Activated T-helper 1 cell treated with anti-CD3 and anti-CD28 coated beads, Interleukin-12 subunit alpha, Interleukin-12 subunit beta, Interleukin-2, Interleukin-4 antibody, amounts not matched to agents 30 ng/mL and 10 ng/mL and 1 ng/mL, durations not matched to agents 14 hours and 24 hours and 36 hours (primary cell): ENCODE measurements at regions not wholly inside any gene's neighbourhood (a gene's known extent, or its start where the extent isn't known, plus 50 kb on each side); places are given as distances from the start of the nearest gene placed in this dataset.

Source experiments
- DNase-seq: peaks from one replicate; pipeline ENCODE4 v3.0.0; 2021; ENCODE audit warnings: low spot score
- H3K27ac Mint-ChIP-seq: one replicate; pipeline ENCODE4 v1.8.0; 2021; ENCODE audit warnings: mild to moderate bottlenecking, mixed read lengths
- H3K27me3 Mint-ChIP-seq: one replicate; pipeline ENCODE4 v1.8.0; 2022; ENCODE audit warnings: mild to moderate bottlenecking, moderate library complexity, mixed read lengths; ENCODE audit not compliant: insufficient read depth
- H3K36me3 Mint-ChIP-seq: one replicate; pipeline ENCODE4 v1.8.0; 2021; ENCODE audit warnings: low read depth, mixed read lengths
- H3K4me1 Mint-ChIP-seq: one replicate; pipeline ENCODE4 v1.8.0; 2021; ENCODE audit warnings: low read depth, mixed read lengths
- H3K4me3 Mint-ChIP-seq: one replicate; pipeline ENCODE4 v1.8.0; 2021; ENCODE audit warnings: mild to moderate bottlenecking, moderate library complexity, mixed read lengths
- H3K9me3 Mint-ChIP-seq: one replicate; pipeline ENCODE4 v1.8.0; 2021; ENCODE audit warnings: mixed read lengths
- intact Hi-C: fragments of 100-400 bp; cut with micrococcal nuclease; formaldehyde crosslinking; loops from one replicate; pipeline ENCODE4 v1.15.1; 2024

- no peak for DNase-seq
- Mint-ChIP-seq H3K36me3 (no peaks in the 10 kb centered on the region), H3K27ac (no peak overlapping the region), H3K9me3 (no peaks in the 10 kb centered on the region), H3K4me1 (no peaks in the 10 kb centered on the region), H3K4me3 (no peak overlapping the region), H3K27me3 (peaks cover 5% of the 10 kb centered on the region)
- intact Hi-C loops = no loop called here
Observed at GRCh38 chr4:11160288-11160687, 268.4 kb downstream of the HS3ST1 start.

GRCh38 chr4:11158971-11159370 is 269.7 kb downstream of the HS3ST1 start:
- Mint-ChIP-seq H3K27me3 (peaks cover 5% of the 10 kb centered on the region), H3K4me3 (no peak overlapping the region), H3K27ac (no peak overlapping the region), H3K4me1 (no peaks in the 10 kb centered on the region), H3K9me3 (no peaks in the 10 kb centered on the region), H3K36me3 (no peaks in the 10 kb centered on the region)
- intact Hi-C loops = no loop called here
- DNase-seq = no peak

GRCh38 chr4:11155208-11155867 is 273.4 kb downstream of the HS3ST1 start:
- H3K27ac Mint-ChIP-seq = no peak overlapping the region
- no peaks in the 10 kb centered on the region for H3K36me3 Mint-ChIP-seq
- intact Hi-C loops = no loop called here
- H3K9me3 Mint-ChIP-seq = no peaks in the 10 kb centered on the region
- H3K4me3 Mint-ChIP-seq = no peak overlapping the region
- DNase-seq = no peak
- H3K27me3 Mint-ChIP-seq = peaks cover 5% of the 10 kb centered on the region
- H3K4me1 Mint-ChIP-seq = no peaks in the 10 kb centered on the region

- H3K4me3 Mint-ChIP-seq = no peak overlapping the region
- no peaks in the 10 kb centered on the region for H3K4me1 Mint-ChIP-seq
- no peaks in the 10 kb centered on the region for H3K9me3 Mint-ChIP-seq
Observed at GRCh38 chr4:11153171-11153750, 275.4 kb downstream of the HS3ST1 start.

GRCh38 chr4:11152684-11153083 is 276.0 kb downstream of the HS3ST1 start:
- no peak overlapping the region for H3K27ac Mint-ChIP-seq
- intact Hi-C loops = no loop called here
- DNase-seq = no peak
- no peaks in the 10 kb centered on the region for H3K4me1 Mint-ChIP-seq
- no peaks in the 10 kb centered on the region for H3K9me3 Mint-ChIP-seq
- no peak overlapping the region for H3K4me3 Mint-ChIP-seq
- H3K27me3 Mint-ChIP-seq = peaks cover 5% of the 10 kb centered on the region
- H3K36me3 Mint-ChIP-seq = no peaks in the 10 kb centered on the region

More at GRCh38 chr4:11153171-11153750, 275.4 kb downstream of the HS3ST1 start:
- Mint-ChIP-seq H3K27me3 (peaks cover 5% of the 10 kb centered on the region), H3K36me3 (no peaks in the 10 kb centered on the region), H3K27ac (no peak overlapping the region)
- intact Hi-C loops = no loop called here
- DNase-seq = no peak

- H3K27me3 Mint-ChIP-seq = peaks cover 4% of the 10 kb centered on the region
- H3K27ac Mint-ChIP-seq = no peak overlapping the region
- no peak overlapping the region for H3K4me3 Mint-ChIP-seq
- no peaks in the 10 kb centered on the region for H3K36me3 Mint-ChIP-seq
- intact Hi-C loops = no loop called here
- DNase-seq = no peak
- no peaks in the 10 kb centered on the region for H3K4me1 Mint-ChIP-seq
- no peaks in the 10 kb centered on the region for H3K9me3 Mint-ChIP-seq
Observed at GRCh38 chr4:11151500-11151899, 277.2 kb downstream of the HS3ST1 start.

- H3K9me3 Mint-ChIP-seq = no peaks in the 10 kb centered on the region
- no peaks in the 10 kb centered on the region for H3K27me3 Mint-ChIP-seq
- no peaks in the 10 kb centered on the region for H3K4me1 Mint-ChIP-seq
- no peaks in the 10 kb centered on the region for H3K36me3 Mint-ChIP-seq
- intact Hi-C loops = no loop called here
- no peak overlapping the region for H3K4me3 Mint-ChIP-seq
- no peak for DNase-seq
- no peak overlapping the region for H3K27ac Mint-ChIP-seq
Observed at GRCh38 chr4:11149612-11150259, 279.0 kb downstream of the HS3ST1 start.

- no peak overlapping the region for H3K4me3 Mint-ChIP-seq
- DNase-seq = no peak
Observed at GRCh38 chr4:11139871-11140270, 288.8 kb downstream of the HS3ST1 start.

GRCh38 chr4:11138964-11139363 is 289.7 kb downstream of the HS3ST1 start:
- Mint-ChIP-seq H3K4me1 (no peaks in the 10 kb centered on the region), H3K36me3 (no peaks in the 10 kb centered on the region), H3K4me3 (no peak overlapping the region), H3K27me3 (peaks cover 4% of the 10 kb centered on the region), H3K9me3 (peaks cover 4% of the 10 kb centered on the region), H3K27ac (no peak overlapping the region)
- no peak for DNase-seq
- intact Hi-C loops = no loop called here

More at GRCh38 chr4:11139871-11140270, 288.8 kb downstream of the HS3ST1 start:
- H3K9me3 Mint-ChIP-seq = peaks cover 4% of the 10 kb centered on the region
- no peak overlapping the region for H3K27ac Mint-ChIP-seq
- H3K36me3 Mint-ChIP-seq = no peaks in the 10 kb centered on the region
- peaks cover 4% of the 10 kb centered on the region for H3K27me3 Mint-ChIP-seq
- intact Hi-C loops = no loop called here
- no peaks in the 10 kb centered on the region for H3K4me1 Mint-ChIP-seq

- no peak for DNase-seq
- peaks cover 4% of the 10 kb centered on the region for H3K27me3 Mint-ChIP-seq
- H3K4me1 Mint-ChIP-seq = no peaks in the 10 kb centered on the region
- H3K4me3 Mint-ChIP-seq = no peak overlapping the region
- no peaks in the 10 kb centered on the region for H3K36me3 Mint-ChIP-seq
- intact Hi-C loops = no loop called here
- H3K27ac Mint-ChIP-seq = no peak overlapping the region
- H3K9me3 Mint-ChIP-seq = no peaks in the 10 kb centered on the region
Observed at GRCh38 chr4:11134705-11135104, 294.0 kb downstream of the HS3ST1 start.

- H3K27ac Mint-ChIP-seq = no peak overlapping the region
- H3K36me3 Mint-ChIP-seq = no peaks in the 10 kb centered on the region
- intact Hi-C loops = no loop called here
- no peak for DNase-seq
- H3K27me3 Mint-ChIP-seq = peaks cover 4% of the 10 kb centered on the region
- no peaks in the 10 kb centered on the region for H3K9me3 Mint-ChIP-seq
- no peaks in the 10 kb centered on the region for H3K4me1 Mint-ChIP-seq
- H3K4me3 Mint-ChIP-seq = no peak overlapping the region
Observed at GRCh38 chr4:11133868-11134267, 294.8 kb downstream of the HS3ST1 start.

GRCh38 chr4:11132478-11132877 is 296.2 kb downstream of the HS3ST1 start:
- Mint-ChIP-seq H3K36me3 (no peaks in the 10 kb centered on the region), H3K27me3 (no peaks in the 10 kb centered on the region), H3K4me3 (no peak overlapping the region), H3K9me3 (no peaks in the 10 kb centered on the region), H3K4me1 (no peaks in the 10 kb centered on the region), H3K27ac (no peak overlapping the region)
- DNase-seq = no peak
- intact Hi-C loops = no loop called here

GRCh38 chr4:11131491-11131890 is 297.2 kb downstream of the HS3ST1 start:
- no peaks in the 10 kb centered on the region for H3K9me3 Mint-ChIP-seq
- intact Hi-C loops = no loop called here
- H3K36me3 Mint-ChIP-seq = no peaks in the 10 kb centered on the region
- no peak overlapping the region for H3K4me3 Mint-ChIP-seq
- H3K27me3 Mint-ChIP-seq = no peaks in the 10 kb centered on the region
- no peak for DNase-seq
- H3K27ac Mint-ChIP-seq = no peak overlapping the region
- H3K4me1 Mint-ChIP-seq = no peaks in the 10 kb centered on the region
